HL-60 (cell line): ENCODE measurements at regions not wholly inside any gene's neighbourhood (a gene's known extent, or its start where the extent isn't known, plus 50 kb on each side); places are given as distances from the start of the nearest gene placed in this dataset.

ENCODE experiments used
- DNase-seq, 2 experiments: peaks; one replicate each; pipeline ENCODE4 v3.0.0-alpha.2; 2010 to 2020; ENCODE audit warnings: low read depth in 1 of 2, low spot score in 1 of 2
- H3K27ac ChIP-seq: fragments of 250-450 bp; sonication (Bioruptor Pico); replicated peaks from 2 replicates; pipeline ENCODE4 v1.5.1; 2020; ENCODE audit warnings: mild to moderate bottlenecking, moderate library complexity
- H3K27me3 ChIP-seq: fragments of 250-450 bp; sonication (Bioruptor Pico); 2 replicates; pipeline ENCODE4 v1.5.1; 2021; ENCODE audit warnings: mild to moderate bottlenecking, moderate library complexity; ENCODE audit not compliant: insufficient read depth, poor library complexity, severe bottlenecking
- H3K4me3 ChIP-seq: replicated peaks from 2 replicates; pipeline ENCODE4 v1.5.1; 2011; ENCODE audit warnings: mild to moderate bottlenecking, control low read depth, low read length; ENCODE audit not compliant: insufficient read depth
- CTCF ChIP-seq: IDR thresholded peaks from one replicate; pipeline ENCODE4 v1.5.1; 2011; ENCODE audit warnings: low read length, control low read depth, inconsistent platforms; ENCODE audit not compliant: insufficient read depth
- GABPA ChIP-seq: IDR thresholded peaks from 2 replicates; pipeline ENCODE4 v1.6.1; 2012; ENCODE audit warnings: low read depth
- POLR2AphosphoS5 ChIP-seq: IDR thresholded peaks from 2 replicates; pipeline ENCODE4 v1.6.1; 2012; ENCODE audit warnings: low read depth
- REST ChIP-seq: IDR thresholded peaks from 2 replicates; pipeline ENCODE4 v1.6.1; 2012; ENCODE audit warnings: low read depth; ENCODE audit not compliant: insufficient replicate concordance
- SPI1 ChIP-seq: IDR thresholded peaks from 2 replicates; pipeline ENCODE4 v1.6.1; 2012; ENCODE audit warnings: low read depth, mild to moderate bottlenecking, borderline replicate concordance

GRCh38 chr6:9007027-9007426 is 571.7 kb upstream of the SLC35B3 start:
- Histone ChIP-seq H3K27me3 (no peaks in the 10 kb centered on the region), H3K4me3 (no peak overlapping the region), H3K27ac (no peak overlapping the region)
- TF ChIP-seq POLR2AphosphoS5 (no peak), SPI1 (no peak), CTCF (no peak), GABPA (no peak), REST (no peak)
- DNase-seq: no peak

GRCh38 chr6:9002833-9003232 is 567.5 kb upstream of the SLC35B3 start:
- Histone ChIP-seq H3K4me3 (no peak overlapping the region), H3K27me3 (peaks cover 2% of the 10 kb centered on the region), H3K27ac (no peak overlapping the region)
- TF ChIP-seq GABPA (no peak), REST (no peak), SPI1 (no peak), POLR2AphosphoS5 (no peak), CTCF (no peak)
- no peak for DNase-seq

GRCh38 chr6:8995156-8995555 is 559.8 kb upstream of the SLC35B3 start:
- DNase-seq: no peak
- no peak overlapping the region for H3K27ac ChIP-seq
- H3K27me3 ChIP-seq: no peaks in the 10 kb centered on the region
- H3K4me3 ChIP-seq: no peak overlapping the region
- TF ChIP-seq GABPA (no peak), POLR2AphosphoS5 (no peak), REST (no peak), SPI1 (no peak), CTCF (no peak)
